Epithelial cell of prostate (primary cell): ENCODE measurements at regions not wholly inside any gene's neighbourhood (a gene's known extent, or its start where the extent isn't known, plus 50 kb on each side); places are given as distances from the start of the nearest gene placed in this dataset.

Experiments
- DNase-seq: peaks from one replicate; pipeline ENCODE4 v3.0.0-alpha.2; 2011; ENCODE audit warnings: low read depth, low spot score
- H3K27ac ChIP-seq: fragments of 450-650 bp; 2 replicates; pipeline ENCODE4 v1.5.1; 2017; ENCODE audit warnings: mild to moderate bottlenecking

GRCh38 chr13:74204602-74205312 is 70.6 kb upstream of the KLF12 start:
- no peak for DNase-seq
- peak overlapping the region; percentile 11 for H3K27ac ChIP-seq

DNA sequence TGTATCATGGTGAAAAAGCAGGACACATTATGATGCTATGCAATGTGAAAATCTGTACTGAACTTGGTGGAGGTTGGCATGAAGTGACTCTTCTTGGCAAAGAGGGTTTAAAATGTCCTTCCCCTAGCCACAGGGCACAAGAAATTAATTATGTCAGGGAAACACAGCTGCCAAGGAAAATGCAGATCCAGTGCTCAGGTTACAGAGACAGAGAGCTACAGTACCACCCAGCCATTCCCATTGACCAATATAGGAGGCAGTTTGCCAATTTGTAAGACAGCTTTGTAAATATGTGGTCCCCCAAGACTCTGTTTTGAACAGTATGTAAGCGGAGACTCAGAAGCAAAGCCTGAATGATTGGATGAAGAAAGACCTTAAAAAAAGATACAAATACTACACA is 69.4 kb upstream of the KLF12 start:
- no peak for DNase-seq
- no peak overlapping the region for H3K27ac ChIP-seq

DNA sequence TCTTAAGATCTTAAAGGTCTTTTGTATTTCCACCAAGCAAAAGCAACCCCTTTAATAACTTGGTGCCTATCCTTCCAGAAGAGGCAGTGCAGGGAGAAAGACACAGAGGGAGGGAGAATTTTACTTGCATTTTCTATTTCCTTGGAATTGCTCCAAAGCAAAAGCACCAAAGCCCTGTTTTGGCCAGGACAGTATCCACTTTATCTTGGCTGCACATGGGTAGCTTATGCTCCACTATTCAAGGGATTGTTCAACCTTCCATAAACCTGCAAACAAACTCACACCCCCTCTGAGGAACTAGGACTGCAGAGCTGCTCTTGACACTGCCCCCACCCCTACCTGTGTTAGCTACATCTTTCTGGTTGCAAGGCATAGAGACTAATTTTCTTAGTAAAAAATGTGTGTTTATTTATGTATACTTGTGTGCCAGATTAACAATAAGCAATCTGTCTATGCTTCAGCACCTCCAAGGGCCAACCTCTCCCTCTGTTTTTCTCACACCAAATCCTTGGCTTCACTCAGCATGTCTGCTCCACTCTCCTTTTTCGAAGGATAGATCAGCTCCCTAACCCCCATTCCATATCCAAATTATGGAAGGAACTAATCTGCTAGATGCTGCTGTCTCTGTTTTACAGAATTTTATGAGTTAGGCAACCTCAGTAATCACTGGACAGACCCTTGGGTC is 68.1 kb upstream of the KLF12 start:
- no peak overlapping the region for H3K27ac ChIP-seq
- DNase-seq, result no peak

DNA sequence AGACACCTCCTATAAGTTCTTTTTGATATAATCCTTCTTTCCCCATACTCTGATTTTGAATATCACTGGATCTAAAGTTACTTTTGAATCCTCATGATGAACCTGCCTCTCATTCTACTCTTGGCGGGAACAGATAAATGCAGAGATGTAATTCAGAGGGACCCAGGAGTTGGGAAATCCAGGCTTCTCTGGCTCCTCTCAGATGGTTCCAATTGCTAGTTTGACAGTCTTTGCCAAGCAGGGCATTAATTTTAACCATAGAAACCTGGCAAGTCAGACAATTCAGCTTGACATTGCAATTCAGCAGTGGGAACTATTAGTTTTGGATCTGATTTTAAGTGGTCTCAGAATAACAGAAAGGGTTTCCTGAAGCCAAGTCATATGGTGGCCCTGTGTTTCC is 67.3 kb upstream of the KLF12 start:
- H3K27ac ChIP-seq, result no peak overlapping the region
- DNase-seq, result no peak

GRCh38 chr13:74200081-74200480 is 65.9 kb upstream of the KLF12 start:
- no peak for DNase-seq
- no peak overlapping the region for H3K27ac ChIP-seq

- no peak for DNase-seq
- H3K27ac ChIP-seq, result no peak overlapping the region
Measured at GRCh38 chr13:74197677-74198429, 63.6 kb upstream of the KLF12 start.

DNA sequence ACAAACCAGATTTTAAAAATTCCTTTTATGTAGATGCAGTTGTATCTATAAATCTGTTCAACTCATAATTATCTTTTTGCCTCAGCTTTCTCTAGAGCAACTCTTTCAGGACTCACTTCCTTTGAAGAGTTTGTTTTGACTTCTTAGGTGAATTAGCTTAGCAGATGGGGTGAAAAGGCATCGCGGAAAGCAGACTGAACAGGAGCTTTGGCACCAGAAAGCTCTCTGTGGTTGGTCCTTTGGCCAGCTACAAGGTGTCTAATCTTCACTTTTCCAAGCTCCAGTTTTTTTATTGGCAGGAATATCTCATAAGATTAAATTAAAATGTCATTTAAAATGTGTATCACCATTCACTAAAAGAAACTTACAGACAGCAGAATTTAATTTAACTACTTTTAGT is 60.6 kb upstream of the KLF12 start:
- no peak overlapping the region for H3K27ac ChIP-seq
- DNase-seq, result no peak

GRCh38 chr13:74193391-74193790 is 59.2 kb upstream of the KLF12 start:
- H3K27ac ChIP-seq, result no peak overlapping the region
- no peak for DNase-seq

DNA sequence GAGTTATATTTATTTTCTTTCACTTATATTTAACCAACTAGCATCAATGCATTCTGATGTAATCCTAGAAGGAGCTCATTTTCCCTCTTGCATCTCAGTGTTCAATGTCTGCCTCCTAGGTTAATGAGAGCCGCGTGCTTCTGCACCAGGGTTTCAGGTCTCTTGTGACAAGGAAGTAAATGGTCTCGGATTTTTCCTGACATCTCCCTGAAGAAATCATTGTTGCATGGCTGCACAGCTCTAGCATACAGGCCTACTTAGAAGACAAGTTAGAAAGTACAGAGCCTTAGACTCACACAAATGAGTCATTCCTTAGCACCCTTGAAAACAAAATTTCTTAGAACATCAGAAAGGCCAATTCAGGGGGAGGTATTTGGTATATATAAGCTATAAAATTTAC is 57.2 kb upstream of the KLF12 start:
- no peak overlapping the region for H3K27ac ChIP-seq
- DNase-seq, result no peak

DNA sequence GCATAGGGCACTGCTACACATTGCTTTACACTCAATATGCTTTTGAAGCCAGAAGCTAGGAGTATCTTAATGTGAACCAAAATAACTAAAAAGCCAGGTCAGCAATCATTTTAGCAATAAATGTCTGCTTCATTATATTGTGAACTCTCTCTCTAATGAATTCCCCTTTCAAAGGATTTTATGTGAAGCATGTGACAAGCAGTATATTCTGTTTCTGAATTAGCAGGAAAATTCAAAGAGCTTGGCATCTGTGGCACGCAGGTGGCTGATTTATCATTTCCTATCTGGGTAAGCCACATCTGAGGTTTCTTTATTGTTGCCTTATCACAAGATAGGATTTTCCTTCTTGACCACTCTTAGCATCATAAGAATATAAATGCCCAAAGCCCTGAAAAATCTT is 56.8 kb upstream of the KLF12 start:
- no peak overlapping the region for H3K27ac ChIP-seq
- DNase-seq, result no peak

DNA sequence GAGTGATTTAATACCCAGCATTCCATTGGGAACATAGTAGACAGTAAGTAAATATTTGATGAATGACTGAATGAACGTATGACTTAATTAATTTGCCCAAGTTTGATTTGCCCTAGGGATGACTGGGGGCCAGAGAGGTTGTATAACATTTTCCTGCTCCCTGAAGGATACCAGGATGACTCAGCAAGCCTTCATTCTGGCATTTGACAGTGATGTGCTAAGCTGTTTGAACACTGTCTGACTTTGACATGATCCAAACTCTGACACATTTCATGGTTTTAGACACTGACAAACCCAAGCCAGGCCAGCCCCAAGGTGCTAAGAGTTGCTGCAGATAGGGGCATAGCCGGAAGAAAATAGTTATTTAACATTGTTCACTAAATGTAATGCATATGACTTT is 53.4 kb upstream of the KLF12 start:
- DNase-seq, result peak; percentile 41

GRCh38 chr13:74184283-74184682 is 50.1 kb upstream of the KLF12 start:
- H3K27ac ChIP-seq, result no peak overlapping the region
- no peak for DNase-seq

More for the DNA sequence above, 53.4 kb upstream of the KLF12 start:
- peak overlapping the region; percentile 6 for H3K27ac ChIP-seq
